ENCODE measurements at regions not wholly inside any gene's neighbourhood (a gene's known extent, or its start where the extent isn't known, plus 50 kb on each side); places are given as distances from the start of the nearest gene placed in this dataset.

DNA sequence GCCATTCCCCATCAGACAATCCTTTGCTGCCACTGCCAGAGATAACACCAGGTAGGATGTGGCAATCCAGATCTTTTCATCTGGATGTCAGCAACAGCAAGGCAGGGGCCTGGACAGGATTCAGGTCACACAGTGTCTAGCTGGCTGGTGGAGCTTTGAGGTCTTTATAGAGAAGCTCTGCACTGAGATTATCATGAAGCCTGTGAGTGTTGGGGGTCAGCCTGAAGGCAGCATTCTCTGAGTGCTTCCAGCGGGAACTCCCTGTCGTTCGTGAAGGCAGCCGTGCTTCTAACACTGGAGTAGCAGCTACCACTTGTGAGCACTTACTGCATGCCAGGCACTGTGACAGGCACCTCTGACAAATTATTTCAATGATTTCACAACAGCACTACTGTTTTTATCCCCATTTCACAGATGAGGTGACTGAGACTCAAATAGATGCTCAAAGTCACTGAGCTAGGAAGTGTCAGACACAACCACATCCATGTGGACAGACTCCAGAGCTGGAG, 85.7 kb downstream of the SEMA4F start:
- TF ChIP-seq EZH2 (IDR thresholded peaks at IDR 0.05; ENCODE audit: borderline replicate concordance, low read length) = no peak
- TF ChIP-seq, protein P1, sequence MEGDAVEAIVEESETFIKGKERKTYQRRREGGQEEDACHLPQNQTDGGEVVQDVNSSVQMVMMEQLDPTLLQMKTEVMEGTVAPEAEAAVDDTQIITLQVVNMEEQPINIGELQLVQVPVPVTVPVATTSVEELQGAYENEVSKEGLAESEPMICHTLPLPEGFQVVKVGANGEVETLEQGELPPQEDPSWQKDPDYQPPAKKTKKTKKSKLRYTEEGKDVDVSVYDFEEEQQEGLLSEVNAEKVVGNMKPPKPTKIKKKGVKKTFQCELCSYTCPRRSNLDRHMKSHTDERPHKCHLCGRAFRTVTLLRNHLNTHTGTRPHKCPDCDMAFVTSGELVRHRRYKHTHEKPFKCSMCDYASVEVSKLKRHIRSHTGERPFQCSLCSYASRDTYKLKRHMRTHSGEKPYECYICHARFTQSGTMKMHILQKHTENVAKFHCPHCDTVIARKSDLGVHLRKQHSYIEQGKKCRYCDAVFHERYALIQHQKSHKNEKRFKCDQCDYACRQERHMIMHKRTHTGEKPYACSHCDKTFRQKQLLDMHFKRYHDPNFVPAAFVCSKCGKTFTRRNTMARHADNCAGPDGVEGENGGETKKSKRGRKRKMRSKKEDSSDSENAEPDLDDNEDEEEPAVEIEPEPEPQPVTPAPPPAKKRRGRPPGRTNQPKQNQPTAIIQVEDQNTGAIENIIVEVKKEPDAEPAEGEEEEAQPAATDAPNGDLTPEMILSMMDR (conservative IDR thresholded peaks at IDR 0.05 in 1 of 2, IDR thresholded peaks at IDR 0.05 in 1 of 2; ENCODE audit: extremely low read depth in 1 of 2, insufficient read depth in 1 of 2, low read depth in 1 of 2, low read length in 2 of 2) = no peak
